ENCODE measurements at regions not wholly inside any gene's neighbourhood (a gene's known extent, or its start where the extent isn't known, plus 50 kb on each side); places are given as distances from the start of the nearest gene placed in this dataset.

GRCh38 chr14:22337521-22337920, 251.5 kb downstream of the DAD1 start:
- DNase-seq (no peak), ATAC-seq (no peak)

GRCh38 chr14:22336031-22336430, 253.0 kb downstream of the DAD1 start:
- DNase-seq (no peak), ATAC-seq (no peak)

- ATAC-seq = no peak
- DNase-seq = no peak
These were observed 254.4 kb downstream of the DAD1 start for GRCh38 chr14:22334627-22335026.

- ATAC-seq (no peak), DNase-seq (no peak)
These were observed 254.8 kb downstream of the DAD1 start for GRCh38 chr14:22334275-22334577.

- ATAC-seq (no peak), DNase-seq (no peak)
These were observed 255.4 kb downstream of the DAD1 start for GRCh38 chr14:22333422-22334274.

- DNase-seq = no peak
- no peak for ATAC-seq
These were observed 256.2 kb downstream of the DAD1 start for GRCh38 chr14:22332686-22333421.

- ATAC-seq (no peak), DNase-seq (no peak)
These were observed 259.7 kb downstream of the DAD1 start for GRCh38 chr14:22329371-22329770.

GRCh38 chr14:22325676-22326400, 263.2 kb downstream of the DAD1 start:
- no peak for DNase-seq
- no peak for ATAC-seq

- ATAC-seq = no peak
These were observed 268.7 kb downstream of the DAD1 start for GRCh38 chr14:22320362-22320750.

GRCh38 chr14:22319526-22320361, 269.3 kb downstream of the DAD1 start:
- DNase-seq = peak; percentile 10
- no peak for ATAC-seq

More at GRCh38 chr14:22320362-22320750, 268.7 kb downstream of the DAD1 start:
- DNase-seq = no peak

- DNase-seq (no peak), ATAC-seq (no peak)
These were observed 270.1 kb downstream of the DAD1 start for GRCh38 chr14:22318951-22319350.

- DNase-seq = no peak
- no peak for ATAC-seq
These were observed 272.6 kb downstream of the DAD1 start for GRCh38 chr14:22316473-22316872.

- DNase-seq = no peak
- ATAC-seq = no peak
These were observed 273.7 kb downstream of the DAD1 start for GRCh38 chr14:22315336-22315735.

- no peak for DNase-seq
- no peak for ATAC-seq
These were observed 274.7 kb downstream of the DAD1 start for GRCh38 chr14:22314183-22314820.

- no peak for DNase-seq
These were observed 275.7 kb downstream of the DAD1 start for GRCh38 chr14:22313172-22313801.

GRCh38 chr14:22311636-22312035, 277.4 kb downstream of the DAD1 start:
- no peak for DNase-seq
- ATAC-seq = no peak

More at GRCh38 chr14:22313172-22313801, 275.7 kb downstream of the DAD1 start:
- no peak for ATAC-seq

- ATAC-seq = no peak
- DNase-seq = no peak
These were observed 283.4 kb downstream of the DAD1 start for GRCh38 chr14:22305607-22306006.

- ATAC-seq (no peak), DNase-seq (no peak)
These were observed 284.7 kb downstream of the DAD1 start for GRCh38 chr14:22304326-22304725.

- DNase-seq = no peak
- ATAC-seq = no peak
These were observed 285.3 kb downstream of the DAD1 start for GRCh38 chr14:22303589-22304195.

GRCh38 chr14:22300646-22301045, 288.4 kb downstream of the DAD1 start:
- ATAC-seq = no peak

GRCh38 chr14:22297376-22297775, 291.6 kb downstream of the DAD1 start:
- ATAC-seq (no peak), DNase-seq (no peak)

More at GRCh38 chr14:22300646-22301045, 288.4 kb downstream of the DAD1 start:
- no peak for DNase-seq

All from stimulated activated naive CD8-positive, alpha-beta T cell treated with anti-CD3 and anti-CD28 coated beads, Interleukin-15, Interleukin-2, amounts not matched to agents 100 U/mL and 50 U/mL, for 24 hours (primary cell).